ENCODE measurements at regions not wholly inside any gene's neighbourhood (a gene's known extent, or its start where the extent isn't known, plus 50 kb on each side); places are given as distances from the start of the nearest gene placed in this dataset.

GRCh38 chr21:20010691-20011200 is 987.5 kb upstream of the NCAM2 start:
- no peak for FAIRE-seq
- no peak for DNase-seq (ENCODE audit: extremely low read depth in 1 of 4, low spot score in 3 of 4)
- ATAC-seq, result no peak
- intact Hi-C loops (cut with micrococcal nuclease), result no loop called here
- H2AFZ ChIP-seq (ENCODE audit: low read depth, low read length), result no peak overlapping the region
- H3K9me3 ChIP-seq (replicated peaks; ENCODE audit: control insufficient read depth, insufficient read depth, low read depth, low read length), result no peaks in the 10 kb centered on the region
- no peak overlapping the region for H3K9ac ChIP-seq (ENCODE audit: insufficient read depth in 1 of 2, low read depth in 2 of 2, low read length in 2 of 2)
- H4K20me1 ChIP-seq (replicated peaks; ENCODE audit: control insufficient read depth, insufficient read depth, low read length), result no peaks in the 10 kb centered on the region
- H3K4me3 ChIP-seq, result no peak overlapping the region
- POLR2A ChIA-PET, result no interaction called here
- no peak overlapping the region for H3K4me2 ChIP-seq (ENCODE audit: insufficient read depth, low read length)
- CTCF ChIA-PET (ENCODE audit: low intra/inter-chr PET ratio), result no interaction called here
- H3K79me2 ChIP-seq (ENCODE audit: control insufficient read depth, insufficient read depth, low read length), result no peaks in the 10 kb centered on the region
- in situ Hi-C loops (cut with MboI), result no loop called here
- H3K36me3 ChIP-seq (ENCODE audit: control insufficient read depth, insufficient read depth, low read length), result no peaks in the 10 kb centered on the region
- H3K4me1 ChIP-seq (replicated peaks in 1 of 2; ENCODE audit: control insufficient read depth in 2 of 2, insufficient read depth in 2 of 2, low read length in 2 of 2), result no peaks in the 10 kb centered on the region
- H3K27ac ChIP-seq (ENCODE audit: extremely low read depth, low read depth, low read length), result no peak overlapping the region
- 31% methylated on average over 4 of the region's 4 CpGs for WGBS (ENCODE audit: insufficient coverage, low coverage, missing lambda C conversion rate)
- no peaks in the 10 kb centered on the region for H3K9me1 ChIP-seq (ENCODE audit: control insufficient read depth, insufficient read depth, low read length)
- no peaks in the 10 kb centered on the region for H3K27me3 ChIP-seq (ENCODE audit: control insufficient read depth in 2 of 2, insufficient read depth in 2 of 2, low read length in 2 of 2)
- no TSS peak for BruUV-seq (replicated peaks)
- TF ChIP-seq RUNX1 (IDR thresholded peaks at IDR 0.05; ENCODE audit: low read depth), result no peak

GRCh38 chr21:20013851-20014250 is 984.4 kb upstream of the NCAM2 start:
- no peak overlapping the region for H3K27ac ChIP-seq (ENCODE audit: extremely low read depth, low read depth, low read length)
- H3K4me3 ChIP-seq, result no peak overlapping the region
- no peaks in the 10 kb centered on the region for H3K9me3 ChIP-seq (replicated peaks; ENCODE audit: control insufficient read depth, insufficient read depth, low read depth, low read length)
- no peak overlapping the region for H2AFZ ChIP-seq (ENCODE audit: low read depth, low read length)
- H3K4me1 ChIP-seq (replicated peaks in 1 of 2; ENCODE audit: control insufficient read depth in 2 of 2, insufficient read depth in 2 of 2, low read length in 2 of 2), result no peaks in the 10 kb centered on the region
- no peaks in the 10 kb centered on the region for H3K79me2 ChIP-seq (ENCODE audit: control insufficient read depth, insufficient read depth, low read length)
- in situ Hi-C loops (cut with MboI), result no loop called here
- ChIA-PET POLR2A (interaction anchor here (0.7 kb wide), 1 partner anchor 8 kb away, joined by 3 read pairs; no protein-coding TSS in a partner anchor), CTCF (ENCODE audit: low intra/inter-chr PET ratio) (no interaction called here)
- no peaks in the 10 kb centered on the region for H3K9me1 ChIP-seq (ENCODE audit: control insufficient read depth, insufficient read depth, low read length)
- DNase-seq (ENCODE audit: extremely low read depth in 1 of 4, low spot score in 3 of 4) (no peak), FAIRE-seq (no peak), ATAC-seq (no peak)
- BruUV-seq (replicated peaks), result no TSS peak
- TF ChIP-seq FOXA1 (IDR thresholded peaks at IDR 0.05; ENCODE audit: borderline replicate concordance) (no peak), ZNF589 (CRISPR knock-in tag; IDR thresholded peaks at IDR 0.05; ENCODE audit: low read depth) (no peak), TSC22D4 (tag; IDR thresholded peaks at IDR 0.05) (no peak), TAL1 (IDR thresholded peaks at IDR 0.05) (no peak), ERF (CRISPR knock-in tag; IDR thresholded peaks at IDR 0.05) (no peak), ZNF644 (tag; IDR thresholded peaks at IDR 0.05; ENCODE audit: low read depth) (no peak), CBX1 (IDR thresholded peaks at IDR 0.05; ENCODE audit: low read depth) (no peak), NR2F6 (CRISPR knock-in tag; IDR thresholded peaks at IDR 0.05) (no peak), MCM5 (IDR thresholded peaks at IDR 0.05; ENCODE audit: low read depth) (no peak), EZH2 (IDR thresholded peaks at IDR 0.05; ENCODE audit: borderline replicate concordance, low read depth, low read length) (no peak)
- intact Hi-C loops (cut with micrococcal nuclease), result no loop called here
- H4K20me1 ChIP-seq (replicated peaks; ENCODE audit: control insufficient read depth, insufficient read depth, low read length), result no peaks in the 10 kb centered on the region
- 13% methylated on average over 1 of the region's 1 CpG for WGBS (ENCODE audit: insufficient coverage, low coverage, missing lambda C conversion rate)
- no peaks in the 10 kb centered on the region for H3K27me3 ChIP-seq (ENCODE audit: control insufficient read depth in 2 of 2, insufficient read depth in 2 of 2, low read length in 2 of 2)
- H3K4me2 ChIP-seq (ENCODE audit: insufficient read depth, low read length), result no peak overlapping the region
- H3K36me3 ChIP-seq (ENCODE audit: control insufficient read depth, insufficient read depth, low read length), result no peaks in the 10 kb centered on the region
- no peak overlapping the region for H3K9ac ChIP-seq (ENCODE audit: insufficient read depth in 1 of 2, low read depth in 2 of 2, low read length in 2 of 2)

All from K562 (cell line).